HUES64 (cell line): ENCODE measurements at regions not wholly inside any gene's neighbourhood (a gene's known extent, or its start where the extent isn't known, plus 50 kb on each side); places are given as distances from the start of the nearest gene placed in this dataset.

Experiments used
- H3K27ac ChIP-seq: 2 replicates; pipeline ENCODE4 v1.7.0; 2013; ENCODE audit warnings: low read depth, low read length, inconsistent platforms
- H3K27me3 ChIP-seq: 2 replicates; pipeline ENCODE4 v1.6.1; 2013; ENCODE audit warnings: mild to moderate bottlenecking, low read length; ENCODE audit not compliant: insufficient read depth
- H3K36me3 ChIP-seq: 2 replicates; pipeline ENCODE4 v1.6.1; 2013; ENCODE audit warnings: mild to moderate bottlenecking, low read length; ENCODE audit not compliant: insufficient read depth
- H3K4me1 ChIP-seq: 2 replicates; pipeline ENCODE4 v1.6.1; 2013; ENCODE audit warnings: mild to moderate bottlenecking, low read length, moderate library complexity; ENCODE audit not compliant: insufficient read depth
- H3K4me3 ChIP-seq: 2 replicates; pipeline ENCODE4 v1.5.1; 2013; ENCODE audit warnings: mild to moderate bottlenecking, low read length, moderate library complexity
- H3K9ac ChIP-seq: 2 replicates; pipeline ENCODE4 v1.6.1; 2013; ENCODE audit warnings: mild to moderate bottlenecking, low read depth, low read length
- H3K9me3 ChIP-seq: 2 replicates; pipeline ENCODE4 v1.6.1; 2013; ENCODE audit warnings: low read depth, low read length; ENCODE audit not compliant: insufficient read depth
- WGBS: fragments of 150-250, 120-280 bp; methylation state at CpG from one replicate; pipeline ENCODE4 v1.1.7; 2013; ENCODE audit warnings: missing lambda C conversion rate; 5-methylcytosine and 5-hydroxymethylcytosine counted together

GRCh38 chr21:16196001-16196400 lies 466.2 kb downstream of the USP25 start:
- Histone ChIP-seq H3K9me3 (no peaks in the 10 kb centered on the region), H3K27ac (no peak overlapping the region), H3K36me3 (no peaks in the 10 kb centered on the region), H3K4me3 (peak overlapping the region; percentile 7; the same call in 1 of the 2 replicates), H3K9ac (peak overlapping the region; percentile 30; the same call in 1 of the 2 replicates), H3K27me3 (no peaks in the 10 kb centered on the region), H3K4me1 (peaks cover 28% of the 10 kb centered on the region)
- WGBS = 100% methylated on average over 1 of the region's 2 CpGs

- Histone ChIP-seq H3K9ac (no peak overlapping the region), H3K4me1 (peaks cover 18% of the 10 kb centered on the region), H3K9me3 (no peaks in the 10 kb centered on the region), H3K4me3 (no peak overlapping the region), H3K36me3 (no peaks in the 10 kb centered on the region), H3K27me3 (no peaks in the 10 kb centered on the region), H3K27ac (no peak overlapping the region)
- 97% methylated on average over 3 of the region's 3 CpGs for WGBS
Measured at GRCh38 chr21:16198546-16198945, 468.8 kb downstream of the USP25 start.

- H3K36me3 ChIP-seq = no peaks in the 10 kb centered on the region
- H3K4me3 ChIP-seq = no peak overlapping the region
- WGBS = no CpG with 5 or more reads among the region's 1 CpG
- no peaks in the 10 kb centered on the region for H3K9me3 ChIP-seq
- no peaks in the 10 kb centered on the region for H3K27me3 ChIP-seq
- H3K9ac ChIP-seq = no peak overlapping the region
- H3K4me1 ChIP-seq = peaks cover 10% of the 10 kb centered on the region
- no peak overlapping the region for H3K27ac ChIP-seq
Measured at GRCh38 chr21:16199539-16199938, 469.8 kb downstream of the USP25 start.

GRCh38 chr21:16201718-16202117 lies 471.9 kb downstream of the USP25 start:
- Histone ChIP-seq H3K27ac (no peak overlapping the region), H3K9me3 (no peaks in the 10 kb centered on the region), H3K36me3 (no peaks in the 10 kb centered on the region), H3K27me3 (no peaks in the 10 kb centered on the region), H3K9ac (no peak overlapping the region), H3K4me1 (no peaks in the 10 kb centered on the region), H3K4me3 (no peak overlapping the region)
- 100% methylated on average over 1 of the region's 1 CpG for WGBS

GRCh38 chr21:16205527-16205926 lies 475.7 kb downstream of the USP25 start:
- 91% methylated on average over 3 of the region's 3 CpGs for WGBS
- H3K27me3 ChIP-seq = no peaks in the 10 kb centered on the region

GRCh38 chr21:16211339-16212303 lies 481.8 kb downstream of the USP25 start:
- Histone ChIP-seq H3K27me3 (no peaks in the 10 kb centered on the region), H3K27ac (no peak overlapping the region), H3K9ac (no peak overlapping the region), H3K9me3 (no peaks in the 10 kb centered on the region), H3K36me3 (no peaks in the 10 kb centered on the region), H3K4me3 (no peak overlapping the region), H3K4me1 (no peaks in the 10 kb centered on the region)
- WGBS = 96% methylated on average over 7 of the region's 7 CpGs

More at GRCh38 chr21:16205527-16205926, 475.7 kb downstream of the USP25 start:
- Histone ChIP-seq H3K36me3 (no peaks in the 10 kb centered on the region), H3K9ac (no peak overlapping the region), H3K4me1 (no peaks in the 10 kb centered on the region), H3K27ac (no peak overlapping the region), H3K4me3 (no peak overlapping the region), H3K9me3 (no peaks in the 10 kb centered on the region)

GRCh38 chr21:16213518-16213917 lies 483.7 kb downstream of the USP25 start:
- H3K27me3 ChIP-seq = no peaks in the 10 kb centered on the region
- H3K9ac ChIP-seq = no peak overlapping the region
- H3K4me1 ChIP-seq = no peaks in the 10 kb centered on the region
- H3K9me3 ChIP-seq = no peaks in the 10 kb centered on the region
- H3K4me3 ChIP-seq = no peak overlapping the region
- H3K27ac ChIP-seq = no peak overlapping the region
- 95% methylated on average over 3 of the region's 3 CpGs for WGBS
- H3K36me3 ChIP-seq = no peaks in the 10 kb centered on the region

- WGBS = 86% methylated on average over 2 of the region's 2 CpGs
- H3K4me3 ChIP-seq = no peak overlapping the region
Measured at GRCh38 chr21:16215193-16215592, 485.4 kb downstream of the USP25 start.

GRCh38 chr21:16215663-16216183 lies 485.9 kb downstream of the USP25 start:
- no peaks in the 10 kb centered on the region for H3K9me3 ChIP-seq
- H3K9ac ChIP-seq = no peak overlapping the region
- no peak overlapping the region for H3K27ac ChIP-seq
- no peaks in the 10 kb centered on the region for H3K4me1 ChIP-seq
- H3K27me3 ChIP-seq = no peaks in the 10 kb centered on the region
- no peaks in the 10 kb centered on the region for H3K36me3 ChIP-seq
- WGBS = 50% methylated on average over 2 of the region's 2 CpGs
- H3K4me3 ChIP-seq = no peak overlapping the region

More at GRCh38 chr21:16215193-16215592, 485.4 kb downstream of the USP25 start:
- H3K4me1 ChIP-seq = no peaks in the 10 kb centered on the region
- H3K27me3 ChIP-seq = no peaks in the 10 kb centered on the region
- H3K36me3 ChIP-seq = no peaks in the 10 kb centered on the region
- no peak overlapping the region for H3K9ac ChIP-seq
- no peaks in the 10 kb centered on the region for H3K9me3 ChIP-seq
- no peak overlapping the region for H3K27ac ChIP-seq

- 91% methylated on average over 2 of the region's 3 CpGs for WGBS
- no peak overlapping the region for H3K9ac ChIP-seq
- no peaks in the 10 kb centered on the region for H3K27me3 ChIP-seq
- H3K4me3 ChIP-seq = no peak overlapping the region
- H3K36me3 ChIP-seq = no peaks in the 10 kb centered on the region
- H3K9me3 ChIP-seq = no peaks in the 10 kb centered on the region
- H3K27ac ChIP-seq = no peak overlapping the region
- no peaks in the 10 kb centered on the region for H3K4me1 ChIP-seq
Measured at GRCh38 chr21:16216288-16216962, 486.6 kb downstream of the USP25 start.

- H3K9me3 ChIP-seq = no peaks in the 10 kb centered on the region
- no peak overlapping the region for H3K4me3 ChIP-seq
- no peaks in the 10 kb centered on the region for H3K27me3 ChIP-seq
- H3K27ac ChIP-seq = no peak overlapping the region
- H3K4me1 ChIP-seq = no peaks in the 10 kb centered on the region
- 91% methylated on average over 4 of the region's 4 CpGs for WGBS
- H3K9ac ChIP-seq = no peak overlapping the region
- no peaks in the 10 kb centered on the region for H3K36me3 ChIP-seq
Measured at GRCh38 chr21:16218682-16219343, 489.0 kb downstream of the USP25 start.
